ENCODE measurements at regions not wholly inside any gene's neighbourhood (a gene's known extent, or its start where the extent isn't known, plus 50 kb on each side); places are given as distances from the start of the nearest gene placed in this dataset.
"Not testable (repeated sequence)": the region's sequence is repeated elsewhere in the genome, so short reads cannot be mapped to it uniquely, and the experiment has no call there.

- DNase-seq, result no peak
Measured at GRCh38 chr6:145143379-145143778, 591.9 kb downstream of the EPM2A start.

- DNase-seq, result no peak
Measured at GRCh38 chr6:145147559-145147958, 587.8 kb downstream of the EPM2A start.

- DNase-seq, result peak; percentile 78 to 93
Measured at GRCh38 chr6:145147981-145148749, 587.2 kb downstream of the EPM2A start.

- DNase-seq, result no peak
Measured at GRCh38 chr6:145148776-145149175, 586.5 kb downstream of the EPM2A start.

- no peak for DNase-seq
Measured at GRCh38 chr6:145151624-145152023, 583.7 kb downstream of the EPM2A start.

- no peak for DNase-seq
Measured at GRCh38 chr6:145153495-145153894, 581.8 kb downstream of the EPM2A start.

GRCh38 chr6:145155411-145155810 lies 579.9 kb downstream of the EPM2A start:
- no peak for DNase-seq

- DNase-seq, result peak; percentile 54 to 78
Measured at GRCh38 chr6:145155873-145156782, 579.2 kb downstream of the EPM2A start.

GRCh38 chr6:145158636-145159035 lies 576.7 kb downstream of the EPM2A start:
- DNase-seq, result not testable (repeated sequence)

- no peak for DNase-seq
Measured at GRCh38 chr6:145159921-145160320, 575.4 kb downstream of the EPM2A start.

GRCh38 chr6:145161501-145161900 lies 573.8 kb downstream of the EPM2A start:
- no peak for DNase-seq

- DNase-seq, result no peak
Measured at GRCh38 chr6:145169726-145170224, 565.5 kb downstream of the EPM2A start.

- DNase-seq, result no peak
Measured at GRCh38 chr6:145175470-145175869, 559.9 kb downstream of the EPM2A start.

- no peak for DNase-seq
Measured at GRCh38 chr6:145178391-145178790, 556.9 kb downstream of the EPM2A start.

- DNase-seq, result no peak
Measured at GRCh38 chr6:145187491-145188206, 547.7 kb downstream of the EPM2A start.

- DNase-seq, result no peak
Measured at GRCh38 chr6:145189836-145190235, 545.5 kb downstream of the EPM2A start.

GRCh38 chr6:145194389-145194788 lies 540.9 kb downstream of the EPM2A start:
- no peak for DNase-seq

GRCh38 chr6:145199961-145200360 lies 535.4 kb downstream of the EPM2A start:
- DNase-seq, result peak; percentile 19 to 31

GRCh38 chr6:145204301-145204700 lies 531.0 kb downstream of the EPM2A start:
- no peak for DNase-seq

GRCh38 chr6:145206247-145206907 lies 528.9 kb downstream of the EPM2A start:
- DNase-seq, result no peak

GRCh38 chr6:145208474-145208873 lies 526.8 kb downstream of the EPM2A start:
- no peak for DNase-seq

- DNase-seq, result no peak
Measured at GRCh38 chr6:145209272-145209671, 526.0 kb downstream of the EPM2A start.

All from inflammatory macrophage treated with lipopolysaccharide for 1 hour (primary cell).